OCI-LY1 (cell line): ENCODE measurements at regions not wholly inside any gene's neighbourhood (a gene's known extent, or its start where the extent isn't known, plus 50 kb on each side); places are given as distances from the start of the nearest gene placed in this dataset.

Experiments used
- CTCF ChIP-seq: fragments of 200-600 bp; sonication (generic), shearing (Covaris generic); IDR thresholded peaks from 2 replicates; pipeline ENCODE4 v1.5.1; 2017; ENCODE audit warnings: mild to moderate bottlenecking, antibody characterized with exemption, low read length, moderate library complexity, mixed read lengths
- EZH2 ChIP-seq: fragments of 200-600 bp; sonication (generic), shearing (Covaris generic); IDR thresholded peaks from 2 replicates; pipeline ENCODE4 v1.8.0; 2017; ENCODE audit warnings: borderline replicate concordance, mixed run types, mild to moderate bottlenecking, antibody characterized with exemption, low read length, moderate library complexity, mixed read lengths

- TF ChIP-seq CTCF (no peak), EZH2 (no peak)
Measured at GRCh38 chr22:48630433-48630754, 1197.3 kb downstream of the BRD1 start.
